HG03159 (cell line): ENCODE measurements at regions not wholly inside any gene's neighbourhood (a gene's known extent, or its start where the extent isn't known, plus 50 kb on each side); places are given as distances from the start of the nearest gene placed in this dataset.

Experiments used
- ATAC-seq: cut with Tn5 transposase; IDR thresholded peaks from one replicate; pipeline ENCODE4 v1.9.1; 2021; ENCODE audit warnings: mild to moderate bottlenecking, moderate library complexity; ENCODE audit not compliant: unreplicated experiment

- ATAC-seq: no peak
Measured at GRCh38 chr10:120960725-120961124, 109.6 kb downstream of the WDR11 start.

GRCh38 chr10:120961795-120962755 is 110.9 kb downstream of the WDR11 start:
- ATAC-seq: no peak

GRCh38 chr10:120962756-120963593 is 111.8 kb downstream of the WDR11 start:
- ATAC-seq: no peak

GRCh38 chr10:120963594-120964220 is 112.5 kb downstream of the WDR11 start:
- ATAC-seq: no peak

GRCh38 chr10:120966657-120967045 is 115.5 kb downstream of the WDR11 start:
- ATAC-seq: no peak

- no peak for ATAC-seq
Measured at GRCh38 chr10:120969219-120969645, 118.1 kb downstream of the WDR11 start.

- ATAC-seq: no peak
Measured at GRCh38 chr10:120970595-120971529, 119.7 kb downstream of the WDR11 start.

GRCh38 chr10:120971671-120972070 is 120.5 kb downstream of the WDR11 start:
- ATAC-seq: no peak

GRCh38 chr10:120972259-120972658 is 121.1 kb downstream of the WDR11 start:
- ATAC-seq: no peak

GRCh38 chr10:120975072-120975867 is 124.1 kb downstream of the WDR11 start:
- no peak for ATAC-seq

- no peak for ATAC-seq
Measured at GRCh38 chr10:120975868-120976225, 124.7 kb downstream of the WDR11 start.

GRCh38 chr10:120977897-120978296 is 126.7 kb downstream of the WDR11 start:
- no peak for ATAC-seq

GRCh38 chr10:120978589-120979252 is 127.6 kb downstream of the WDR11 start:
- no peak for ATAC-seq

GRCh38 chr10:120979435-120980278 is 128.5 kb downstream of the WDR11 start:
- no peak for ATAC-seq

GRCh38 chr10:120980279-120981255 is 129.4 kb downstream of the WDR11 start:
- no peak for ATAC-seq

GRCh38 chr10:120981601-120982391 is 130.6 kb downstream of the WDR11 start:
- ATAC-seq: no peak
